Mucosa of descending colon (tissue), 3 donors: ENCODE measurements at regions not wholly inside any gene's neighbourhood (a gene's known extent, or its start where the extent isn't known, plus 50 kb on each side); places are given as distances from the start of the nearest gene placed in this dataset.

Experiments
- ATAC-seq: fragments of 200-7000 bp; cut with Tn5 transposase; one replicate; pipeline ENCODE4 v1.9.1; 2020; ENCODE audit warnings: mild to moderate bottlenecking, moderate library complexity
- DNase-seq, 3 donors: peaks; one replicate each; pipeline ENCODE4 v3.0.0-alpha.2; 2020
- H3K36me3 ChIP-seq: fragments of 200-600 bp; one replicate; pipeline ENCODE4 v1.8.0; 2021; ENCODE audit warnings: low read depth, mild to moderate bottlenecking
- H3K4me1 ChIP-seq: fragments of 200-600 bp; one replicate; pipeline ENCODE4 v1.8.0; 2021; ENCODE audit warnings: low read depth, mild to moderate bottlenecking
- H3K4me3 ChIP-seq: fragments of 200-600 bp; one replicate; pipeline ENCODE4 v1.8.0; 2021; ENCODE audit warnings: mild to moderate bottlenecking
- H3K9me3 ChIP-seq: fragments of 200-600 bp; one replicate; pipeline ENCODE4 v1.8.0; 2021; ENCODE audit warnings: mild to moderate bottlenecking
- intact Hi-C, 2 donors: fragments of 100-400 bp; cut with DNase I in 1 of 2; cut with micrococcal nuclease in 1 of 2; formaldehyde crosslinking; loops; one replicate each; pipeline versions ENCODE4 v1.11.0 to v1.11.1; 2022; cut with DNase I, micrococcal nuclease
- TF ChIP-seq, protein P1 (sequence below): fragments of 200-600 bp; IDR thresholded peaks from one replicate; pipeline ENCODE4 v1.8.0; 2022; ENCODE audit warnings: antibody characterized with exemption, mild to moderate bottlenecking
- donor health status: DM: no; HTN: no; CAD: no; lungs with moderate emphysema.
- donor health status: DM: no; HTN: no; CAD: no.
- donor health status: DM: no; HTN: yes; CAD: no.

DNA sequence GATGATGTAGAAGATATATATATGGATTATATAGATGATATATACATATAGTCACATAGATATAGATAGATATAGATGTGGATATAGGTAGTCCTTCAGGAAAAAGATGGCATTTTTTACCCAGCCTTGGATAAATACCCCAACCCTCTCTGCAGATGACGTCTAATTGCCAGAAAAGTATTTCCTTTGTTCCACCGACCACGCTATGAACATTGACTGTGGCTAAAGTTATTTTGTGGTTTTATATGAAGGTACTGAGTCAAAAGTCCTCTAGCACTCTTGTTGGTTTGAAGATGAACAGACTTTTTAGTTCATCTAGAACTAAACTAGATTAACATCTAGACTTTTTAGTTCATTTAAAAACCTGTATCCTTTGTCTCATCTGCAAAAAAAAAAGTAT lies 207.7 kb downstream of the PLOD2 start:
- H3K4me3 ChIP-seq, result no peak overlapping the region
- no peak for ATAC-seq

DNA sequence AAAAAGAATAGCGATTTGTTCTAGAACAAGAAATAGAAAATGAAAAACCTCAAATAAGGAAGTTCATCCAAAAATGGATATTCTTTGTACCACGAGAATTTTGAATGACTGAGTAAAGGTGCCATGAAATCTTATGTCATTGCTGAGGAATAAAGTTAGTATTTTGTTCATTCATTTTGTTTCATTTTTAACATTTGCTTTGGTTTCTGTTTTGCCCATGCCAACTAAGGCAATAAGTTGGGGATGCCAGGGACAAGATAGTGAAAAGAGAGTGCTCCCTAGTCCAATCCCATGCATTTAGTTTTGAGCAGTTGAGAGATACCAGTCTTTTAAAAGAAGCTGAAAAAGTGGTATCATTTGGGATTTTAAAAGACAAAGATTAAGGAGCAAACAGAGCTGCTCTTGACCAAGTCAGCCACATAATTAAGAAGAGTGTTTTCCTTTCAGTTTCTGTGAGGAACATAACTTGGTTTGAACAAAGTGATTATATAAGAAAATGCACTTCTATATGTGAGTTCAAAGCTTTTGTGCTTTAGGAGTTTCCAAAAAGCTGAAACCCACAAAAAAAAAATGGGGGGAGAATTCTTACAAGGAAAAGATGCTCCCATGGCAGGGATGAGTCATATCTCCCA lies 201.4 kb downstream of the PLOD2 start:
- H3K9me3 ChIP-seq, result no peaks in the 10 kb centered on the region
- no peak overlapping the region for H3K4me3 ChIP-seq
- no peaks in the 10 kb centered on the region for H3K4me1 ChIP-seq
- intact Hi-C loops, result no loop called here
- H3K36me3 ChIP-seq, result no peaks in the 10 kb centered on the region
- DNase-seq (no peak), ATAC-seq (no peak)
- TF ChIP-seq, protein P1, sequence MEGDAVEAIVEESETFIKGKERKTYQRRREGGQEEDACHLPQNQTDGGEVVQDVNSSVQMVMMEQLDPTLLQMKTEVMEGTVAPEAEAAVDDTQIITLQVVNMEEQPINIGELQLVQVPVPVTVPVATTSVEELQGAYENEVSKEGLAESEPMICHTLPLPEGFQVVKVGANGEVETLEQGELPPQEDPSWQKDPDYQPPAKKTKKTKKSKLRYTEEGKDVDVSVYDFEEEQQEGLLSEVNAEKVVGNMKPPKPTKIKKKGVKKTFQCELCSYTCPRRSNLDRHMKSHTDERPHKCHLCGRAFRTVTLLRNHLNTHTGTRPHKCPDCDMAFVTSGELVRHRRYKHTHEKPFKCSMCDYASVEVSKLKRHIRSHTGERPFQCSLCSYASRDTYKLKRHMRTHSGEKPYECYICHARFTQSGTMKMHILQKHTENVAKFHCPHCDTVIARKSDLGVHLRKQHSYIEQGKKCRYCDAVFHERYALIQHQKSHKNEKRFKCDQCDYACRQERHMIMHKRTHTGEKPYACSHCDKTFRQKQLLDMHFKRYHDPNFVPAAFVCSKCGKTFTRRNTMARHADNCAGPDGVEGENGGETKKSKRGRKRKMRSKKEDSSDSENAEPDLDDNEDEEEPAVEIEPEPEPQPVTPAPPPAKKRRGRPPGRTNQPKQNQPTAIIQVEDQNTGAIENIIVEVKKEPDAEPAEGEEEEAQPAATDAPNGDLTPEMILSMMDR, result no peak

More for the DNA sequence above, 207.7 kb downstream of the PLOD2 start:
- Histone ChIP-seq H3K36me3 (no peaks in the 10 kb centered on the region), H3K9me3 (no peaks in the 10 kb centered on the region), H3K4me1 (no peaks in the 10 kb centered on the region)
- no peak for DNase-seq
- TF ChIP-seq, protein P1, result no peak
- intact Hi-C loops, result no loop called here

DNA sequence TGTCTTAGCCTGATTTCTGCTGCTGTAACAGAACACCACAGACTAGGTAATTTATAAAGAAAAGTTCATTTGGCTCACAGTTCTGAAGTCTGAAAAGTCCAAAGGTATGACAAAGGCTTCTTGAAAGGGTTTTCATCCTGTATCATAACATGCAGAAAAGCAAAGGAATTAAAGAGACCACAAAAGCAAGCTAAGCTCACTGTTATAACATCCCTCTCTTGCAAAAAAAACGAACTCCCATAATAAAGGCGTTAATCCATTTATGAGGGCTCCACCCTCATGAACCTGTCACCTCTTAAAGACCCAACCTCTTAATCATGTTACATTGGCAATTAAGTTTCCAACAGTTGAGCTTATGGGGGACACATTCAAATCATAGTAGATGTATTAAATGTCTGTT lies 197.9 kb downstream of the PLOD2 start:
- no peaks in the 10 kb centered on the region for H3K4me1 ChIP-seq
- H3K4me3 ChIP-seq, result no peak overlapping the region
- no peaks in the 10 kb centered on the region for H3K36me3 ChIP-seq
- intact Hi-C loops, result no loop called here
- TF ChIP-seq, protein P1, result no peak
- no peaks in the 10 kb centered on the region for H3K9me3 ChIP-seq
- DNase-seq, result no peak
- ATAC-seq, result no peak

DNA sequence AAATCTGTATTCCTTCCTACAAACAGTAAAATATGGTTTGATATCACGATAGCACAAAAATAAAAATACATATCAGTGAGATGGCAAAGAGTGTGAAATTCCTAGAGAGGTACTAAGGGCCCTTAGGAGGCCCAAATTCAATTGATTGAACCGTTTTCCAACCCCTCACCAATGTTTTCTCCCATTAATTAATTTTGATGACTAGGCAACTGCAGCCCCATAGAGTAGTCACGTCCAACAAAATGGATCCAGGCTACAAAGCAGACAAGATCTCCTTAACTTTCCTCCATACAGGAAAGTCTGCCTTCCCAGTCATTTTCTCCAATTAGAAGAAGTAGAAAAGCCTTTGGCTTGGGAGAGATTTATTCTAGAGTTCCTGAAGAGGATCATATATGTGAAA lies 193.9 kb downstream of the PLOD2 start:
- intact Hi-C loops, result no loop called here
- H3K9me3 ChIP-seq, result no peaks in the 10 kb centered on the region
- no peaks in the 10 kb centered on the region for H3K36me3 ChIP-seq
- DNase-seq (no peak), ATAC-seq (no peak)
- TF ChIP-seq, protein P1, result no peak
- H3K4me3 ChIP-seq, result no peak overlapping the region
- H3K4me1 ChIP-seq, result no peaks in the 10 kb centered on the region

DNA sequence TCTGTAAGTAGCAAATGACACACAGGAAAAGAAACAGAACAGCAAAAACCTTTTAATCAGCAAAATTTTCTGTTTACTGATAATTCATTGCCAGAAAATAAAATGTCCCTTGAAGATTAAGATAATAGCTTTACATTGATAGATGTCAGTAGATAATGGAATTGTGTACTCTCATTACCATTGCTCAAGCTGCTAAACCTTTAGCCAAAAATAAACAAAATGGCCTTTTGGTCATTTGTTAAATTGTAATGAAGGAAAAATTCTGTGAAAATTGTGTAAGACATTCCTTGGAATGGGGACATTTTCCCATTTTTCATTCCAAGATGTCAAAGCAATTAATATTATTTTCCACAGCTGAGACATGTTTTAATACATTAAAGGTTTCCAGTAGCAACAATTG lies 189.8 kb downstream of the PLOD2 start:
- TF ChIP-seq, protein P1, result no peak
- Histone ChIP-seq H3K4me3 (no peak overlapping the region), H3K4me1 (no peaks in the 10 kb centered on the region), H3K36me3 (no peaks in the 10 kb centered on the region), H3K9me3 (no peaks in the 10 kb centered on the region)
- DNase-seq, result no peak
- ATAC-seq, result no peak
- intact Hi-C loops, result no loop called here

DNA sequence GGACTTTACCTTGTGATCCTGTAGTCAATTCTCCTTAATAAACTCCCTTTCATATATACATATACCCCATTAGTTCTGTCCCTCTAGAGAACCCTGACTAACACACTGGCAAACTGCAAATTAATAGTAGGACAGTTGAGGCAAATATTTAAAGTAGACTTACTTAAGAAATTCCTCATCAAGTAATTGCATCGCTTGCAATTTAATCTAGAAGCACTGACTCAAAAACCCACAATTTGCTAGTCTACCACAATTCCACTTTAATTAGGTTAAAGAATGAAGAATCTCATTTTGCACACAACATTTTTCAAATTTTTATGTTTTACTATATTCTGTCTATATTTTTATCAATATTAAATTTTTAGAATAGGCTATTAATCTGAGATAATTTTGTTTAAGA lies 188.1 kb downstream of the PLOD2 start:
- ATAC-seq (no peak), DNase-seq (no peak)
- intact Hi-C loops, result no loop called here

More for the DNA sequence above, 188.1 kb downstream of the PLOD2 start:
- H3K9me3 ChIP-seq, result no peaks in the 10 kb centered on the region
- TF ChIP-seq, protein P1, result no peak
- H3K36me3 ChIP-seq, result no peaks in the 10 kb centered on the region
- no peaks in the 10 kb centered on the region for H3K4me1 ChIP-seq
- H3K4me3 ChIP-seq, result no peak overlapping the region
